GM18873 (cell line): ENCODE measurements at regions not wholly inside any gene's neighbourhood (a gene's known extent, or its start where the extent isn't known, plus 50 kb on each side); places are given as distances from the start of the nearest gene placed in this dataset.

Source experiments
- ATAC-seq: cut with Tn5 transposase; IDR thresholded peaks from one replicate; pipeline ENCODE4 v1.9.1; 2021; ENCODE audit warnings: mild to moderate bottlenecking, moderate library complexity, moderate number of reproducible peaks; ENCODE audit not compliant: unreplicated experiment, low FRiP score

DNA sequence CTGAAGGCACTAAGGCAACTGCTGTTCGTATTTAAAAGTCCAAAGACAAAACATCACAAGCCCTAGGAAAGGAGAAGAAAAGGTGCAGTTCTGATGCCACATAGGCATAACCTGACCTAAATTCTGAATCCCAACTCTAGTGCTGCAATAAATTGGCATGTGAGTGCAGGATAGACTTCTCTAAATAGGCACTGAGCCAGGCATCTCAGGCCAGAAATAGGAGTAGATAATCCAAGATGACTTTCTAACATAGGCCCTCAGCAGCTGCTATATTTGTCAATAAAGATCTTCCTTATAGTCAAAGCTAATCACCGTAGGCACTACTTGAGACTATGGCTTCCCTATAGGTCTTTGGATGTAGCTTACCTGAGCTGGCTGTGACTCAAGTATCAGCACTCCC lies 1163.8 kb downstream of the SORCS1 start:
- ATAC-seq, result no peak

DNA sequence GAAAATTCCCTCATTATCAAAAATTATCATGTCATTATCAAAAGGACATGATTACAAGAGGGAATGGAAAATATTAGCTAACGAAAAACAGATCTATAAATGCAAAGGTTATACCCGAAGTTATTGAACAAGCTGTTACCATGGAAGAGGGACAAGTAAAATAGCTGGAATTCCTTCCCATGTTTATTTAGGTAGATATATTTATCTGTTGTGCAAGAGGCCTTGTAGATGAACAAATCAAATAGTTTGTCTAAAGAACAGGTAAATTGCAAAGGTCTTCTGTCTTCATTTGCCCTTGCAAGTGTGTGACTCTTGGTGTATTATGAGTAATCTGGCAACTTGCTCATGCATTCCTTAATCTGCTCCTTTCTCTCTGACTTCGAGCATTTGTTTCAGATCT lies 1170.9 kb downstream of the SORCS1 start:
- no peak for ATAC-seq

DNA sequence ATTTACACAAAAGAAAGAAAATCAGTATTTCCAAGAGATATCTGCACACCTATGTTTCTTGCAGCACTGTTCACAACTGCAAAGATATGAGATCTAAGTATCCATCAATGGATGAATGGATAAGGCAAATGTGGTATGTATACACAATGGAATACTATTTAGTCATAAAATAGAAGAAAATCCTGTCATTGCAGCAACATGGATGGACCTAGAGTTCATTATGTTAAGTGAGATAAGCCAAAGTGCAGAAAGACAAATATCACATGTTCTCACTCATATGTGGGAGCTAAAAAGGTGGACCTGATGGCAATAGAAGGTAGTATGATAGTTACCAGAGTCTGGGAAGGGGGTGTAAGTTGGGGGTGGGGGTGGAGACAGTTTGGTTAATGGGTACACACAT lies 1171.6 kb downstream of the SORCS1 start:
- ATAC-seq, result no peak

DNA sequence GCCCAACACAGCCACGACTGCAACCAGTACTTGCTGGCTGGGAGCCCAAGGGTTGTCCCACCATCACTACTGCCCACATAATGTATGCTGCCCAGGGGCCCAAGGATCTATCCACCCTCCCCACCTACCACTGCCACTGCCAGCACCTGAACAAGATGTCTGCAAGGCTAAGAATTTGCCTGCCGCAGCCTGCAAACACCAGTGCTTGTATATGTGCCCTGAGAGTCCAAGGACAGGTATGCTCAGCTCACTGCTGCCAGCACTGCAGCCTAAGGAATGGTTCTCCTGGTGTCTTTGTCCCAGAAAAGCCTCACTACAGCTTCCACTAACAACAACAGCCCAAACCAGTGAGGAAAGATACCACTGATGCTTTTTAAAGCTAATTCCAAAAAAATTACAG lies 1174.0 kb downstream of the SORCS1 start:
- no peak for ATAC-seq

DNA sequence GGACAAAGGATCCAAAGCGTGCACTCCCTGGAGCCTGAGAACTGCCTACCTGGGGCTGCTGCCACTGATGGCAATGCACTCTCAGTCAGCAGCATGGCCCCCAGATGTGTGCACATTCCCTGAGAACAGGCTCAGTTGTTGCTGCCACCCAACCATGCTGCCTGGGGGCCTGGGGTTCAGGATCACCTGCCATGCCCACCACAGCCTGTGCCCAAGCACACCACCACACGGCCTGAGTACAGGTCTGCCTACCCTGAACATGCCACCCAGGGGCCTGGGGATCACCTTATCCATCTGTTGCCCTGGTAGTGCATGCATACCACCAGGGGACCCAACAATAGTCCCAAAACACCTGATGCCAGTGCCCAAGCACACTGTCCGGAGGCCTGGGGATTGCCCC lies 1174.5 kb downstream of the SORCS1 start:
- ATAC-seq, result no peak

- no peak for ATAC-seq
Measured at GRCh38 chr10:105988848-105989247, 1175.7 kb downstream of the SORCS1 start.

DNA sequence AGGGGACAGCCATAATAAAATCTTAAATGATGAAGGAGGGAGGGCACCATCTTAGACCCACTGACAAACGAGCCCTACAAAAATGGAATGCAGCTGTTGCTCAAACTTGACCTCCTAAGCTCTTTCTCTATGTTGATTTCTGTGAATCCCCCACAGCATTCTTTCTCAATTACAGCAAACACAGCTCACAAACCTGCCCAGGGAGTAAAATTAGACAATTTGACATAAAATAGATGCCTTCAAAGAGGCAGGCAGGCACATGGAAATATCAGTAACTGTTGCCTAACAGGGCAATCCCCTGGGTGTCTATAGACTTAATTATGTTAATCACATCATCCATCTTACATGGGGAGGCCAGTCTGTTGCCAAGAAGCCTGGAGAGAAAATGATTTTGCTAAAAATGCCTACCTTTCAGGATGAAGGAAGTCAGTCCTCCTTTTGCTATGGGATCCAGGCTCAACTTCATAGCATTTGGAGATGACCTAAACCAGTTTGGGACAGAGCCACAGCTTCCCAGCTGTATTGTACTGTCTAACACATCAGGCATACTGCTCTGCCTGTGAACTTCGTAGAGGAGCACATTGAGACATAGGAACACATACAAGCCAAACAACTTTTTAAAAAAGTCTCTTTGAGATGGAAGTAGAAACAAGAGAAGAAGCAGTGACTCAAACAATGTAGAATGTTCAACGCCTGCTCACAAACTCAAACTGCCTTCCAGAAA lies 1177.4 kb downstream of the SORCS1 start:
- no peak for ATAC-seq

DNA sequence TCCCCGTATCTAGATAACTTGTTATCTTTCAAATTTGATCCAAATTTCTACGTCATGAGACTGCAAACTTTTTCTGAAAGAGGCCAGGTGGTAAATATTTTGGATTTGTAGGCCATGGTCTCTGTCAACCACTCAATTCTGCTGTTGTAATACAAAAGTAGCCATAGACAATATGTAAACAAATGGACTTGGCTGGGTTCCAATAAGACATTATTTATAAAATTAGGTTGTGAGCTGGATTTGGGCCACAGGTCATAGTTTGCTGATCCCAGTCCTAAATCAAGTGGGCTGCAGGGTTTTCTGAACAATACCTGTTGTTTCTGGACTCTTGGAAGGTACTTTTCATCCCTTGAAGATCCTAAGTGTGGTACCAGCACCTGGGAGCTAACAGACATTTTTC lies 1178.0 kb downstream of the SORCS1 start:
- no peak for ATAC-seq

- ATAC-seq, result no peak
Measured at GRCh38 chr10:105982735-105983134, 1181.8 kb downstream of the SORCS1 start.

DNA sequence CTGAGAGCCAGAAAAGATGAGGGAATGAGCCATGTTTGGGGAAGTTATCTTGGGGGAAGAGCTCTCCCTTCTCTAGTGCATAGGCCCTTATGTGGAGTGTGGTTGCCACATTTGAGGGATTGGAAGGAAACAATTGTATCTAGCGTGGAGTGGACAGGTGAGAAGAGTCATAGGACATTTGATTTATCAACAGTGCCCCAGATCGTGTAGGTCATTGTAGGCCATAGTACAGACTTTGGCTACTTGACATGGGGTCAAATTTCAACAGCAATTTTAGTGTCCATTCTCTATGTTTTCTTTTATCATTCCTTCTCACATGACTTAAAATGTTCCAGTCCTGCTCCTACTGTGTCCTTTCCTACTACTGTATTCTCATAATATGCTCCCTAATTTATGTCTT lies 1182.8 kb downstream of the SORCS1 start:
- no peak for ATAC-seq

GRCh38 chr10:105974803-105975456 lies 1189.6 kb downstream of the SORCS1 start:
- no peak for ATAC-seq

DNA sequence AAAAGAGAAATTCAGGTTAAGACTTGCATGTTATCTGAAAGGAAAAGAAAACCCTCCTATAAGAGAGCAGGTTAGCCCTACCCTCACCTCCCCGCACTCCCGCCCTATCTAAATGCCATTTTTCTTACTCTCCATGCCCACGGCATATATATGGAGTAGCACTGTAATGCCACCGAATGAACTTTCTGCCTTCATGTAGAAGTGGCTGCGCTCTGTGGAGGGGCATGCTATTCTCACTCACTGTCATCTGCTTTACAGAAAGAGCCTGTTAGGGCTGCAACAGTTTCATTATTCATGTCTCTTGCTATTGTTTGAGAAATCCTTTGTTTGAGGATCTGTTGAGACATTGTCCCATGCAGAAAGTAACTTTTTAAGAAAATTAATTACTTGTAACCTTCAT lies 1190.6 kb downstream of the SORCS1 start:
- no peak for ATAC-seq

- ATAC-seq, result no peak
Measured at GRCh38 chr10:105973360-105973759, 1191.1 kb downstream of the SORCS1 start.

- no peak for ATAC-seq
Measured at GRCh38 chr10:105971460-105971859, 1193.0 kb downstream of the SORCS1 start.

DNA sequence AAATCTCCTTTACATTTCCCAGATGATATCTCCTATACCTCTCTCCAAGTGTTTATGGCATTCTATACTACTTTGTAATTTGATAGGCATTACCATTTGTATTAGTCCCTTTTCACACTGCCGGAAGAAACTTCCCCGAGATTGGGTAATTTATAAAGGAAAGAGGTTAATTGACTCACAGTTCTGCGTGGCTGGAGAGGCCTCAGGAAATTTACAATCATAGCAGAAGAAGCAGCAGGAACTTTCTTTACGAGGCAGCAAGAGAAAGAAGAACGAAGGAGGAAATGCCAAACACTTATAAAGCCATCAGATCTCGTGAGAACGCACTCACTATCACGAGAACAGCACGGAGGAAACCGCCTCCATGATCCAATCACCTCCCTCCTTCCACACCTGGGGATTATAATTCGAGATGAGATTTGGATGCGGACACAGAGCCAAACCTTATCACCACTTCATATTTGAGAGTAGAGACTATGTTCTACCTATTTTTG lies 1194.6 kb downstream of the SORCS1 start:
- ATAC-seq, result no peak

DNA sequence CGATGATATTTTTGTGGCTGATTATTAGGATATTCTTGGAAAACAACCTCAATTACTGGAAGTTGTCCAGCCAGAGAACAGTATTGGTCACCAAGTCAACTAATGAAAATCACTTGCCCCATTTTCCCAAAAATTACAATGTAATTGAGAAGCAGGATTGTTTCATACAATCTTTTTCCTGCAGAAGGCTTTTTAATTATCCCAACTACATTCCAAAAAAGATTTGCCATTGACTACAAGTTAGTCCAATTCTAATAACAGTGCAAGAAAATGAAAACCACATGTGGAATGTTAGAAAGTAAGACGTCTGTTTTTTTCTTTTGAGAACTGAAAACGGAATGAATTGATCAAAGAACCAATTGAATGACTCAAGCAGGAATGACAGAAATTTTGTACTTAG lies 1195.8 kb downstream of the SORCS1 start:
- no peak for ATAC-seq

- ATAC-seq, result no peak
Measured at GRCh38 chr10:105967256-105967655, 1197.2 kb downstream of the SORCS1 start.

GRCh38 chr10:105965141-105965540 lies 1199.4 kb downstream of the SORCS1 start:
- ATAC-seq, result no peak

DNA sequence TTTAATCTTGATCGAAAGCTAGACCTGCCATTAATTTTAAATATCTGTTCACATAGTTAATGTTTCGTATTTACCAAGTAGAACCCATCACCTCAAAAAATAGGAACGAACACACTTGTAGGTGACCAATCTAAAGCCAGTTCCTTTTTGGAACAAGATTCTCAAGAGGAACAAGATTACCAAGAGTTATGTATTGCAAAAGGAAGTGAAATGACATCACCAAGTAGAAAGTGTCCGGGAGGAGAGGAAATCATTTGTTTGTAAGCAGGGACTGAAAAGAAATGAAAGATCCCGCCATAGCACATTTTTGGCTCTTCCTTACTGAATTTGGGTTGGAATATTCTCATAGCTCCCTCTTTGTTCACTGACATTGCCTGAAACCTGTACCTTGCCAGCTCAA lies 1200.5 kb downstream of the SORCS1 start:
- ATAC-seq, result no peak

DNA sequence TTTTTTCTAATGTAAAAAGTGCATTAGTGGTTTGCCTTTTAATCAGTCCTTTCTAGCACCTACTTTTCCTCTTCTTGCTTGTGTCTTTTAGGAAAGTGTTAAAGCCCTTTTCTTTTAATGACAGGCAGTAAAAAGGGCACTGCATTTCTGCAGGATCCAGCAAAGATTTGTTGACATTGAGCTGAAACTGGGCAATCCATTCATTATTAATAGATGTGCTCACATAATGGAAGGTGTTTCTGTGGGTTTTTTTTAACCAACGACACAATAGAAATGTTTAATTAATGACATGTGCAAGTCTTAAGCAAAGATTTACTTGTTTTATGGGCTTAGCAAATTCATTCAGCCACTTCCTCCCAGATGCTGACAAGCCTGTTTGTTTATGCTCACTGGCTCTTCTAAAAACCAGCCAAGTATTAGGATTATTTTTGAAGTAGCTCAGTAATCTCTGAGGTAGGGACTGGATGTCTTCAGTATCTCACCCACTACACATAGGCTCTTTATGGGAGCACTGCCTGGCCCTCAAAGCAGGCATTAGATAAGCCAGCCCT lies 1201.1 kb downstream of the SORCS1 start:
- ATAC-seq, result no peak

GRCh38 chr10:105956550-105956949 lies 1208.0 kb downstream of the SORCS1 start:
- ATAC-seq, result no peak

GRCh38 chr10:105953861-105954260 lies 1210.6 kb downstream of the SORCS1 start:
- ATAC-seq, result no peak
